GM23338 (cell line): ENCODE measurements at regions not wholly inside any gene's neighbourhood (a gene's known extent, or its start where the extent isn't known, plus 50 kb on each side); places are given as distances from the start of the nearest gene placed in this dataset.

Source experiments
- CREB1 ChIP-seq: fragments of 250-450 bp; sonication (Bioruptor Pico); IDR thresholded peaks from 2 replicates; pipeline ENCODE4 v1.5.0; 2020; ENCODE audit warnings: low read depth, mild to moderate bottlenecking, moderate library complexity
- CTCF ChIP-seq, 2 experiments: fragments of 200-600 bp in 1 of 2; sonication (generic) in 1 of 2; conservative IDR thresholded peaks; 2 replicates each; pipeline versions ENCODE4 v1.5.1 to v1.6.1; 2016 to 2017; ENCODE audit warnings: antibody characterized with exemption in 2 of 2, low read depth in 2 of 2, mild to moderate bottlenecking in 2 of 2, moderate library complexity in 1 of 2
- EZH2 ChIP-seq: fragments of 200-600 bp; sonication (generic); IDR thresholded peaks from one replicate; pipeline ENCODE4 v1.8.0; 2017; ENCODE audit warnings: antibody characterized with exemption, mild to moderate bottlenecking, low read depth; ENCODE audit not compliant: unreplicated experiment
- EZH2phosphoT487 ChIP-seq: fragments of 200-600 bp; sonication (generic); IDR thresholded peaks from one replicate; pipeline ENCODE4 v1.8.1; 2018; ENCODE audit warnings: antibody characterized with exemption; ENCODE audit not compliant: unreplicated experiment
- JUNB ChIP-seq: IDR thresholded peaks from one replicate; pipeline ENCODE4 v1.6.1; 2016; ENCODE audit warnings: antibody characterized with exemption; ENCODE audit not compliant: unreplicated experiment
- ZNF114 ChIP-seq: fragments of 250-450 bp; sonication (Bioruptor Pico); IDR thresholded peaks from 2 replicates; pipeline ENCODE4 v1.5.0; 2020; ENCODE audit warnings: mild to moderate bottlenecking, moderate library complexity

- TF ChIP-seq JUNB (no peak), CTCF (conservative IDR thresholded peaks at IDR 0.05; ENCODE audit: low read depth in 2 of 2) (no peak), EZH2 (no peak), ZNF114 (CRISPR knock-in tag) (no peak), CREB1 (CRISPR knock-in tag) (no peak), EZH2phosphoT487 (no peak)
Measured at GRCh38 chr6:169069356-169069755, 184.3 kb downstream of the THBS2 start.
